HG03135 (cell line): ENCODE measurements at regions not wholly inside any gene's neighbourhood (a gene's known extent, or its start where the extent isn't known, plus 50 kb on each side); places are given as distances from the start of the nearest gene placed in this dataset.

ENCODE experiments used
- ATAC-seq: cut with Tn5 transposase; IDR thresholded peaks from one replicate; pipeline ENCODE4 v1.9.1; 2021; ENCODE audit warnings: mild to moderate bottlenecking, moderate library complexity; ENCODE audit not compliant: unreplicated experiment

DNA sequence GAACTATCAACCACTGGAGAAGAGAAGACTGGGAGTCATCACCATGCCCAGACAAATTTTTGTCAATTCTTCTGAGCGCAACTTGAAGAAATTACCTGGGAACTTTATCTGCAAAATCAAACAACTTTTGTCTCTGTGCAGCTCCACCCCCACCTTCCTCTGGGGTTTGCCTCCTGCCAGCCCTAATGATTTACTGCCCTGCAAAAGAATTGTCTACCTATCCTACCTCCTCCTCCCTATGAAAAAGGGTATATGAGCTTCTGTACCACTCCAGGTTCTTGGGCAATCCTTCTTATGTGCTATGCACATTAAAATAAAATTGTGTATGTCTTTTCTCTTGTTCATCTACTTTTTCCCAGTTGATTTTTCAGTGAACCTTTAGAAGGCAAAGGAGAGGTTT, 191.9 kb downstream of the URB2 start:
- ATAC-seq, result no peak

DNA sequence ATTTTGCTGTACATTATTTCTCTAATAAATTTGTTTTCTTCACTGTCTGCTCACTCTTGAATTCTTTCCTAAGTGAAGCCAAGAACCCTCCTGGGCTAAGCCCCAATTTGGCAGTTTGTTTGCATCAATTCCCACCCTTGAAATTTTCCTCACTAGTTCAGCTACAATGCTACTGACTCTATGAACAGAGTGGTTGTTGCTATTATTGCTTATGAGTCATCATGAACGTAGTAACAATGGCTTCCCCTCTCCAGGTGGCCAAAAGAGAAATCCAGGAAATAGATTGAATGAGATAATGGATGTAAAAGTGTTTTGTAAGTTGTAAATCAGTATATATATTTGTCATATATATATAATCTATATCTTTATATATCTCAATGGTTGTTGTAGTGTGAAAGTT, 193.0 kb downstream of the URB2 start:
- no peak for ATAC-seq

DNA sequence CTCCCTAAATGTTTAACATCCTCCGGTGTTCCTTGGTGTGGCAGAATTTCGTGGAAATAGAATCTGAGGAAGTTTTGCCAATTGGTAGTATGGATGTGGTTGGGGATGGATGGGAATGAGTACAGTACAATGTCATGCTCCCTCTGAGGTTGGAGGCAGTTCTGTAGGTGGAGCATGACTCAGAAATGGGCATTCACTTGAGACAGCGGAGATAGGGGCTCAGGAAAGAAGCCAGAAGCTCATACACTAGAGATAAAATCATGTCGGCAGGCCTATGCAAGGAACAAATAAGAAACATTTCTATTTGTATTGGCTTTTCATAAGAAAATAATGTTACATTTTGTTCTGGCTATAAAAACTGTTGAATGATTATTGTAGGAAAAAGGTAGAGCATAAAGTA, 196.0 kb downstream of the URB2 start:
- ATAC-seq, result no peak

GRCh38 chr1:229825042-229825441, 199.0 kb downstream of the URB2 start:
- no peak for ATAC-seq

- no peak for ATAC-seq
Observed at GRCh38 chr1:229828461-229828860, 202.4 kb downstream of the URB2 start.

GRCh38 chr1:229832695-229833094, 206.6 kb downstream of the URB2 start:
- ATAC-seq, result no peak

GRCh38 chr1:229834230-229834629, 208.2 kb downstream of the URB2 start:
- no peak for ATAC-seq

DNA sequence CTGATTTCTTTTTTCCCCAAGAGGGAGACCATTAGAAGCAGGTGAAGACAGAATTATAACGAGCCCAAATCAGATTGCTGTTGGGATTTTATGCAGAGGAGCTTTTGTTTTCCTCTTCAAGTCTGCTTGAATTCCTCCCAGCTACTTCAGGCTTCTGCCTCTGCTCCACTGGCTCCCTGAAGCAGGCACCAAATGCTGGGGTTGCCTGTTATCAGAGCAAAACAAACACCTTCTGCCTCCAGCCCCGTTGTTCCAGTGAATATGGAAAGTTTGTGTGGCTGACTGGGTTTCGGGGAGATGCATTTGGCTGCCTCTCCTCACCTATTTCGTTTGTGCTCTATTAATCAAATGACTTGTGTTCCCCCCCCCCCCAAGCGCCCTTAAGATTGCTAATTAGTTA, 209.2 kb downstream of the URB2 start:
- no peak for ATAC-seq

DNA sequence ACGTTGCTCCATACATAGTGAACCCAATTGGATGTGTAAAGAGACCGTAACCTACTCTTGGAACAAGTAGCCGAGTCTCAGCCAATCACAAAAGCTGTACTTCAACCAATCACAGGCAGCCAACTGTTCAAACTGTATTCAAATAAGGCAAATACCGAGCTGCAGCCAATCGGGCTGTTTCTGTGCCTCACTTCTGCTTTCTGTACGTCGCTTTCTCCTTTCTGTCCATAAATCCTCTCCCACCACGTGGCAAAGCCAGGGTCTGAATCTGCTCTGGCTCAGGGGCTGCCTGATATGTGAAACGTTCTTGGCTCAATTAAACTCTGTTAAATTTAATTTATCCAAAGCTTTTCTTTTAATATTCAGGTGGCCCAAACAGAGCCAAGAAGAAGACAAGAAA, 210.3 kb downstream of the URB2 start:
- no peak for ATAC-seq

GRCh38 chr1:229838204-229838603, 212.2 kb downstream of the URB2 start:
- ATAC-seq, result no peak

- ATAC-seq, result no peak
Observed at GRCh38 chr1:229839800-229840199, 213.8 kb downstream of the URB2 start.

GRCh38 chr1:229841230-229841629, 215.2 kb downstream of the URB2 start:
- no peak for ATAC-seq

- ATAC-seq, result no peak
Observed at GRCh38 chr1:229842302-229843255, 216.5 kb downstream of the URB2 start.

DNA sequence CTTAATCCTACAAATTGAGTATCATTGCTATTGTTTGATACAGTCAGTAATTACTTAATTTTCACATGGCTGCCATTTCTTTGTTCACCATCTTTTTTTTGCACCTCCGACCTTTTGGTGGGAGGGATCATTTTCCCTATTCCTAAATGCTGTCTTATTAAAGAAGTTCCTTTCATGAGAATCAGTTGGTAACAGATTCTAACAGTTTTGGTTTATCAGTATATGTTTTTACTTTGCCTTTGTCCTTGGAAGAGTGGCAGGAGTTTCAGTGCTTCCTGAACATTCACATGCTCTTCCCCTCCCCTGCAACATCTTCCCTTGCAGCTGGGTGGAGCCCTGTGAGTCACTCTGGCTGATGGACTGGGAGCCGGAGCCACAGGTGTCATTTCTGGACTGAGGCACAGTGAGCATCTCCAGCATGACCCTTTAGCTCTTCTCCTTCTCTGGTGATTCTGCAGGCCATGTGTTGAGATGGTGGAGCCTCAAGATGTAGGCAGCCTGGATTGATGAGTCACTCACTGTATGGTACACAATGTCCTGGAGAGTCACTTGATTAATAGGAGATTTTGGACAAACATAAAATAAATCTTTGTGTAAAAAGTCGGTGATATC, 217.7 kb downstream of the URB2 start:
- no peak for ATAC-seq

GRCh38 chr1:229844675-229845074, 218.6 kb downstream of the URB2 start:
- no peak for ATAC-seq

GRCh38 chr1:229845410-229846138, 219.5 kb downstream of the URB2 start:
- ATAC-seq, result no peak

GRCh38 chr1:229846351-229846750, 220.3 kb downstream of the URB2 start:
- ATAC-seq, result no peak

DNA sequence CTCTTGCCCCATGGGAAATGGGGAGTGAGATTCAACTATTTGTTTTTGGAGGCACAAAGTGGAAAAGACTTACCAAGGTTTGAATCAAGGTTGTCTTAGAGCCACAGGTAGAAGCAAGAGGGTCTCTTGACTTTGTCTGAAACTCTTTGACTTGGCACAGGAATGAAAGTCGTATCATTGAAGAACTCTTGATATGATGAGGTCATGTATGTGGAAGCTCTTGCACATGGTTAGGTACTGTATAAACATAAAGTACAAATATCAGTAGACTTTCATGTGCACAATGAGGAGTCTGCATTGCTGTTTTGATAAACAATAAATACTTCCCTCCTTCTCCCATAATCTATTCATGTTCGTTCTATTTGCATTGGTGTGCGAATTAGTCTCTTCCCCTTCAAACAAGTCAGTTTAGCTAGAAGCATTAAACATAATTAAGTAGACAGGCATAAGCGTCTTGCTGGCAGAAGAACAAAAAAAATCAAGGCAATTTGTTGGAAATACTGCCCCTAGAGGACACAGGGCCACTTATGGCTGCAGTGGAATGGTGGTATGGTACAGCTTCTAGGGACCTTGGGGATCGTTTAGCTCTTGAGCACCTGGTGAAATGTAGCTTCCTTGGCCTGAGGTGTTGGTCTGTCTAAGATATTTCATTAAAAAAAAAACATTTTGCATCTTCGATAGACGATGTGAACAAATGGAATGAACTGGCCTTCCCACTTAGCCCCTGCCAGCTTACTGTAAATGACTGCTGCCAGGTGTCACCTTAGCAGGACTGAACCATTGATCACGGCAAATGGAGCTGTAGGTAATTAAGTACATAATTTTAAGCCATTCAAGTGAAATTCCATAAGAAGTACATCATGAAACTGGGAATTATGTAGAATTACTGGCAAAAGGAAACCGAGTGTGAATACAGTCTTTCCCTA, 218.0 kb upstream of the GALNT2 start:
- no peak for ATAC-seq

GRCh38 chr1:229851511-229851910, 215.5 kb upstream of the GALNT2 start:
- ATAC-seq, result no peak

DNA sequence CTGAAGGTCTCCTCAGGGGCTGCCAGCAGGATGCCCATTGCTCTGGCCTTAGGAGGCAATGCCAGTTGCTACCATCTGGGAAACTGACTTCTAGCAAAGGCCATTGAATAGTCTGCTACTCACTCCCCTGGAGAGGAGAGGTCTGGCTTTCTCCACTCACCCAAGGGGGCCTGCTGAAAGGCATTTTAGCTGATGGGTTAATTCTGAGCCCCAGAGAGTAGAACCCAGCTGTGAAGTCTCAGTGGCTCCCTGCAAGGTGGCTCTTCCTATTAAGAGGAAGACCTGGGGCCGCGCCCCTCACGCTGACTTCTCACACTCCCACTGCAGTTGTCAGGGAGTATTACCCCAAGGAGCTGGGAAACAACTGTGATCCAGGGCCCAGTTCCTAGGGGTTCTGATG, 213.3 kb upstream of the GALNT2 start:
- ATAC-seq, result no peak

GRCh38 chr1:229854620-229855019, 212.4 kb upstream of the GALNT2 start:
- ATAC-seq, result no peak
